22Rv1 (cell line): ENCODE measurements at regions not wholly inside any gene's neighbourhood (a gene's known extent, or its start where the extent isn't known, plus 50 kb on each side); places are given as distances from the start of the nearest gene placed in this dataset.

Experiments
- ZFX ChIP-seq: fragments of 450-650 bp; IDR thresholded peaks from 2 replicates; pipeline ENCODE4 v1.6.1; 2017; ENCODE audit warnings: antibody characterized with exemption, borderline replicate concordance
- TF ChIP-seq, protein P1 (sequence below): fragments of 450-650 bp; IDR thresholded peaks from 2 replicates; pipeline ENCODE4 v1.5.1; 2017; ENCODE audit warnings: mild to moderate bottlenecking

DNA sequence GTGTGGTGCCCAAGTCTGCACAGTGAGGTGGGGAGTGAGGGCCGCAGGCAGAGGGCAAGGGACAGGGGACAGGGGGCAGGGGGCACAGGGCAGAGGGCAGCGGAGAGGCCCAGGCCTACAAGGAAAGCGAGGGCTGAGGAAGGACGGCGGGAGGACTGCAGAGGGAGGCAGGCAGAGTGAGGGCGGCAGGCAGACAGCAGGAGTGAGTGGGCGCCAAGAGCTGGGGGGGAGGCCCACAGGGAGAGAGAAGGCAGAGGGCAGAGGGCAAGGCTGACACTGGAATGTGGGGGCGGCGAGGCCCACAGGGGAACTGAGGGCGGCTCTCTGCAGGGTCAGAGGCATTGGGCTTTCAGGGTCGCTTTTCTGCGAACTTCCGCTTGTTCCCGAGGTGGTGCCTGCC is 267.8 kb upstream of the NDN start:
- TF ChIP-seq, protein P1, sequence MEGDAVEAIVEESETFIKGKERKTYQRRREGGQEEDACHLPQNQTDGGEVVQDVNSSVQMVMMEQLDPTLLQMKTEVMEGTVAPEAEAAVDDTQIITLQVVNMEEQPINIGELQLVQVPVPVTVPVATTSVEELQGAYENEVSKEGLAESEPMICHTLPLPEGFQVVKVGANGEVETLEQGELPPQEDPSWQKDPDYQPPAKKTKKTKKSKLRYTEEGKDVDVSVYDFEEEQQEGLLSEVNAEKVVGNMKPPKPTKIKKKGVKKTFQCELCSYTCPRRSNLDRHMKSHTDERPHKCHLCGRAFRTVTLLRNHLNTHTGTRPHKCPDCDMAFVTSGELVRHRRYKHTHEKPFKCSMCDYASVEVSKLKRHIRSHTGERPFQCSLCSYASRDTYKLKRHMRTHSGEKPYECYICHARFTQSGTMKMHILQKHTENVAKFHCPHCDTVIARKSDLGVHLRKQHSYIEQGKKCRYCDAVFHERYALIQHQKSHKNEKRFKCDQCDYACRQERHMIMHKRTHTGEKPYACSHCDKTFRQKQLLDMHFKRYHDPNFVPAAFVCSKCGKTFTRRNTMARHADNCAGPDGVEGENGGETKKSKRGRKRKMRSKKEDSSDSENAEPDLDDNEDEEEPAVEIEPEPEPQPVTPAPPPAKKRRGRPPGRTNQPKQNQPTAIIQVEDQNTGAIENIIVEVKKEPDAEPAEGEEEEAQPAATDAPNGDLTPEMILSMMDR: no peak
- TF ChIP-seq ZFX: no peak
